K562 (cell line): ENCODE measurements at regions not wholly inside any gene's neighbourhood (a gene's known extent, or its start where the extent isn't known, plus 50 kb on each side); places are given as distances from the start of the nearest gene placed in this dataset.
"Not testable (repeated sequence)": the region's sequence is repeated elsewhere in the genome, so short reads cannot be mapped to it uniquely, and the experiment has no call there.

Source experiments
- ATAC-seq: fragments of 200-7000 bp; cut with Tn5 transposase; 3 replicates; pipeline ENCODE4 v1.9.1; 2020; ENCODE audit warnings: moderate library complexity
- BruUV-seq: library from RNA; stranded (reverse); fragments of 400-500 nt; replicated peaks from 2 replicates; lab custom pipeline; 2021; lab: Mats Ljungman, UMichigan
- CTCF ChIA-PET: fragments of 300-600 bp; formaldehyde crosslinking; extraction: SDS; loops from one replicate; lab custom pipeline; 2021; ENCODE audit warnings: low intra/inter-chr PET ratio; lab: Yijun Ruan, JAX
- POLR2A ChIA-PET: fragments of 300-600, 350-650 bp; sonication (Branson Sonifier 250); formaldehyde crosslinking; extraction: SDS; loops from one replicate; lab custom pipeline; 2021; ENCODE audit warnings: antibody characterized with exemption, inconsistent platforms; lab: Yijun Ruan, JAX
- DNase-seq, 4 experiments: peaks; one replicate each; pipeline versions ENCODE4 v3.0.0 to v3.0.0-alpha.2; 2011 to 2018; ENCODE audit warnings: low spot score in 3 of 4, mixed read lengths in 3 of 4; ENCODE audit errors: extremely low read depth in 1 of 4
- FAIRE-seq: peaks from 2 replicates; lab custom pipeline; 2011; peaks lifted over from hg19 to GRCh38; lab: Jason Lieb, UNC
- H2AFZ ChIP-seq: 2 replicates; pipeline ENCODE4 v1.6.0; 2011; ENCODE audit warnings: low read depth, low read length, control low read depth, inconsistent platforms
- H3K27ac ChIP-seq: fragments of 200-600 bp; 3 replicates; pipeline ENCODE4 v1.8.0; 2011; ENCODE audit warnings: low read depth, mild to moderate bottlenecking, control low read depth, inconsistent platforms, low read length, moderate library complexity, mixed read lengths; ENCODE audit errors: extremely low read depth
- H3K27me3 ChIP-seq, 2 experiments: fragments of 300-600 bp in 1 of 2; 2 replicates in 1 of 2; 3 replicates in 1 of 2; pipeline versions ENCODE4 v1.6.0 to v1.8.0; 2011; ENCODE audit warnings: inconsistent platforms in 2 of 2, low read length in 2 of 2, mild to moderate bottlenecking in 1 of 2, mixed read lengths in 1 of 2, moderate library complexity in 1 of 2; ENCODE audit not compliant: control insufficient read depth in 2 of 2, insufficient read depth in 2 of 2
- H3K36me3 ChIP-seq: fragments of 300-600 bp; 3 replicates; pipeline ENCODE4 v1.8.0; 2011; ENCODE audit warnings: mild to moderate bottlenecking, low read length, inconsistent platforms; ENCODE audit not compliant: control insufficient read depth, insufficient read depth
- H3K4me1 ChIP-seq, 2 experiments: fragments of 200-600 bp in 1 of 2; replicated peaks in 1 of 2; 2 replicates in 1 of 2; 3 replicates in 1 of 2; pipeline versions ENCODE4 v1.5.1 to v1.8.0; 2011; ENCODE audit warnings: inconsistent platforms in 2 of 2, low read length in 2 of 2, mild to moderate bottlenecking in 1 of 2, mixed read lengths in 1 of 2, moderate library complexity in 1 of 2; ENCODE audit not compliant: control insufficient read depth in 2 of 2, insufficient read depth in 2 of 2
- H3K4me2 ChIP-seq: 2 replicates; pipeline ENCODE4 v1.6.1; 2011; ENCODE audit warnings: low read length, control low read depth, inconsistent platforms, mixed read lengths; ENCODE audit not compliant: insufficient read depth
- H3K4me3 ChIP-seq: fragments of 200-600 bp; sonication (generic), shearing (Covaris generic); 2 replicates; pipeline ENCODE4 v1.5.1; 2016; ENCODE audit warnings: control low read depth, inconsistent platforms
- H3K79me2 ChIP-seq: fragments of 200-600 bp; 3 replicates; pipeline ENCODE4 v1.8.0; 2011; ENCODE audit warnings: low read length, inconsistent platforms; ENCODE audit not compliant: control insufficient read depth, insufficient read depth
- H3K9ac ChIP-seq, 2 experiments: 2 replicates each; pipeline versions ENCODE4 v1.6.0 to v1.6.1; 2011; ENCODE audit warnings: low read depth in 2 of 2, low read length in 2 of 2, control low read depth in 1 of 2, inconsistent platforms in 1 of 2, mild to moderate bottlenecking in 1 of 2, mixed read lengths in 1 of 2; ENCODE audit not compliant: insufficient read depth in 1 of 2
- H3K9me1 ChIP-seq: one replicate; pipeline ENCODE4 v1.6.0; 2011; ENCODE audit warnings: inconsistent platforms, mild to moderate bottlenecking, low read length, moderate library complexity; ENCODE audit not compliant: control insufficient read depth, insufficient read depth
- H3K9me3 ChIP-seq: replicated peaks from 2 replicates; pipeline ENCODE4 v1.5.1; 2011; ENCODE audit warnings: low read depth, low read length, inconsistent platforms; ENCODE audit not compliant: control insufficient read depth, insufficient read depth
- H4K20me1 ChIP-seq: replicated peaks from 2 replicates; pipeline ENCODE4 v1.6.1; 2011; ENCODE audit warnings: low read length, inconsistent platforms, mixed read lengths; ENCODE audit not compliant: control insufficient read depth, insufficient read depth
- C11orf30 ChIP-seq: fragments of 450-650 bp; IDR thresholded peaks from 2 replicates; pipeline ENCODE4 v1.6.1; 2016; ENCODE audit warnings: low read depth, mild to moderate bottlenecking
- DIDO1 ChIP-seq: fragments of 450-650 bp; IDR thresholded peaks from 2 replicates; pipeline ENCODE4 v1.6.1; 2016; ENCODE audit warnings: low read depth, missing biosample characterization, missing genetic modification characterization
- HOXB6 ChIP-seq: fragments of 250-450 bp; sonication (Bioruptor Pico); IDR thresholded peaks from 2 replicates; pipeline ENCODE4 v1.5.1; 2022; ENCODE audit warnings: mild to moderate bottlenecking, borderline replicate concordance
- ZNF316 ChIP-seq: fragments of 450-650 bp; IDR thresholded peaks from 2 replicates; pipeline ENCODE4 v1.6.1; 2016
- WGBS: fragments of 100-300 bp; shearing (Covaris generic); methylation state at CpG from one replicate; pipeline ENCODE4 v1.1.6; 2016; ENCODE audit warnings: low coverage, mixed read lengths; ENCODE audit not compliant: insufficient coverage; ENCODE audit errors: missing lambda C conversion rate; 5-methylcytosine and 5-hydroxymethylcytosine counted together
- in situ Hi-C: fragments of 300-500 bp; cut with MboI; formaldehyde crosslinking; loops from 4 replicates; pipeline ENCODE4 v1.15.0; 2018; ENCODE audit warnings: inconsistent platforms, mixed read lengths
- intact Hi-C: fragments of 100-400 bp; cut with micrococcal nuclease; formaldehyde crosslinking; loops from 2 replicates; pipeline ENCODE4 v1.14.2; 2022
- TF ChIP-seq, protein P1 (sequence below): fragments of 450-650 bp; IDR thresholded peaks from 2 replicates; pipeline ENCODE4 v1.6.1; 2016; ENCODE audit warnings: mild to moderate bottlenecking, moderate library complexity
- TF ChIP-seq, protein P2 (sequence below): fragments of 450-650 bp; conservative IDR thresholded peaks from 2 replicates; pipeline ENCODE4 v1.6.1; 2016; ENCODE audit warnings: missing genetic modification characterization, low read depth, mild to moderate bottlenecking, control low read depth, missing compliant biosample characterization
- TF ChIP-seq, protein P3 (sequence below), 3 experiments: fragments of 200-800 bp in 1 of 3; sonication (Bioruptor generic) in 1 of 3; sonication (generic) in 1 of 3; formaldehyde crosslinking in 1 of 3; IDR thresholded peaks; 2 replicates each; pipeline versions ENCODE4 v1.6.1 to v1.8.0; 2016 to 2022; ENCODE audit warnings: mild to moderate bottlenecking in 2 of 3, missing compliant biosample characterization in 2 of 3, missing genetic modification characterization in 2 of 3, missing genetic modification reagents in 1 of 3

DNA sequence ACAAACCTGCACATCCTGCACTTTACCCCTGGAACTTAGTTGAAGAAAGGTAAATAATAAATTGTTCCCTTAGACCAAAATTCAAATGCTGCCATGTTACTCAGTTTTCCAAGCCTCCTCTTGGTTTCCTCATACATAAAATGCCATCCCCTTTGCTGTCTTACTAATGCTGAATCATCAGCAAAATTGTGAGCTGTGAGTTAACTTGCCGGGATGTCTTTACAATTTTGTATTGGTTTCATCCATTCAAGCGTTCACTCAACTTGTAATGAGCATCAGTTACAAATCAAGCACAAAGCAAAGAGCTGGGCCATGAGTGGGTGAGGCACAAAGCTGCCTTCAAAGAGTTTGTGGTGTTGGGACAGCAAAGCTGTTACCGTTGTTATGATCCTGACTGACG, 395.8 kb upstream of the ZMIZ1 start (continued):
- TF ChIP-seq, protein P1, sequence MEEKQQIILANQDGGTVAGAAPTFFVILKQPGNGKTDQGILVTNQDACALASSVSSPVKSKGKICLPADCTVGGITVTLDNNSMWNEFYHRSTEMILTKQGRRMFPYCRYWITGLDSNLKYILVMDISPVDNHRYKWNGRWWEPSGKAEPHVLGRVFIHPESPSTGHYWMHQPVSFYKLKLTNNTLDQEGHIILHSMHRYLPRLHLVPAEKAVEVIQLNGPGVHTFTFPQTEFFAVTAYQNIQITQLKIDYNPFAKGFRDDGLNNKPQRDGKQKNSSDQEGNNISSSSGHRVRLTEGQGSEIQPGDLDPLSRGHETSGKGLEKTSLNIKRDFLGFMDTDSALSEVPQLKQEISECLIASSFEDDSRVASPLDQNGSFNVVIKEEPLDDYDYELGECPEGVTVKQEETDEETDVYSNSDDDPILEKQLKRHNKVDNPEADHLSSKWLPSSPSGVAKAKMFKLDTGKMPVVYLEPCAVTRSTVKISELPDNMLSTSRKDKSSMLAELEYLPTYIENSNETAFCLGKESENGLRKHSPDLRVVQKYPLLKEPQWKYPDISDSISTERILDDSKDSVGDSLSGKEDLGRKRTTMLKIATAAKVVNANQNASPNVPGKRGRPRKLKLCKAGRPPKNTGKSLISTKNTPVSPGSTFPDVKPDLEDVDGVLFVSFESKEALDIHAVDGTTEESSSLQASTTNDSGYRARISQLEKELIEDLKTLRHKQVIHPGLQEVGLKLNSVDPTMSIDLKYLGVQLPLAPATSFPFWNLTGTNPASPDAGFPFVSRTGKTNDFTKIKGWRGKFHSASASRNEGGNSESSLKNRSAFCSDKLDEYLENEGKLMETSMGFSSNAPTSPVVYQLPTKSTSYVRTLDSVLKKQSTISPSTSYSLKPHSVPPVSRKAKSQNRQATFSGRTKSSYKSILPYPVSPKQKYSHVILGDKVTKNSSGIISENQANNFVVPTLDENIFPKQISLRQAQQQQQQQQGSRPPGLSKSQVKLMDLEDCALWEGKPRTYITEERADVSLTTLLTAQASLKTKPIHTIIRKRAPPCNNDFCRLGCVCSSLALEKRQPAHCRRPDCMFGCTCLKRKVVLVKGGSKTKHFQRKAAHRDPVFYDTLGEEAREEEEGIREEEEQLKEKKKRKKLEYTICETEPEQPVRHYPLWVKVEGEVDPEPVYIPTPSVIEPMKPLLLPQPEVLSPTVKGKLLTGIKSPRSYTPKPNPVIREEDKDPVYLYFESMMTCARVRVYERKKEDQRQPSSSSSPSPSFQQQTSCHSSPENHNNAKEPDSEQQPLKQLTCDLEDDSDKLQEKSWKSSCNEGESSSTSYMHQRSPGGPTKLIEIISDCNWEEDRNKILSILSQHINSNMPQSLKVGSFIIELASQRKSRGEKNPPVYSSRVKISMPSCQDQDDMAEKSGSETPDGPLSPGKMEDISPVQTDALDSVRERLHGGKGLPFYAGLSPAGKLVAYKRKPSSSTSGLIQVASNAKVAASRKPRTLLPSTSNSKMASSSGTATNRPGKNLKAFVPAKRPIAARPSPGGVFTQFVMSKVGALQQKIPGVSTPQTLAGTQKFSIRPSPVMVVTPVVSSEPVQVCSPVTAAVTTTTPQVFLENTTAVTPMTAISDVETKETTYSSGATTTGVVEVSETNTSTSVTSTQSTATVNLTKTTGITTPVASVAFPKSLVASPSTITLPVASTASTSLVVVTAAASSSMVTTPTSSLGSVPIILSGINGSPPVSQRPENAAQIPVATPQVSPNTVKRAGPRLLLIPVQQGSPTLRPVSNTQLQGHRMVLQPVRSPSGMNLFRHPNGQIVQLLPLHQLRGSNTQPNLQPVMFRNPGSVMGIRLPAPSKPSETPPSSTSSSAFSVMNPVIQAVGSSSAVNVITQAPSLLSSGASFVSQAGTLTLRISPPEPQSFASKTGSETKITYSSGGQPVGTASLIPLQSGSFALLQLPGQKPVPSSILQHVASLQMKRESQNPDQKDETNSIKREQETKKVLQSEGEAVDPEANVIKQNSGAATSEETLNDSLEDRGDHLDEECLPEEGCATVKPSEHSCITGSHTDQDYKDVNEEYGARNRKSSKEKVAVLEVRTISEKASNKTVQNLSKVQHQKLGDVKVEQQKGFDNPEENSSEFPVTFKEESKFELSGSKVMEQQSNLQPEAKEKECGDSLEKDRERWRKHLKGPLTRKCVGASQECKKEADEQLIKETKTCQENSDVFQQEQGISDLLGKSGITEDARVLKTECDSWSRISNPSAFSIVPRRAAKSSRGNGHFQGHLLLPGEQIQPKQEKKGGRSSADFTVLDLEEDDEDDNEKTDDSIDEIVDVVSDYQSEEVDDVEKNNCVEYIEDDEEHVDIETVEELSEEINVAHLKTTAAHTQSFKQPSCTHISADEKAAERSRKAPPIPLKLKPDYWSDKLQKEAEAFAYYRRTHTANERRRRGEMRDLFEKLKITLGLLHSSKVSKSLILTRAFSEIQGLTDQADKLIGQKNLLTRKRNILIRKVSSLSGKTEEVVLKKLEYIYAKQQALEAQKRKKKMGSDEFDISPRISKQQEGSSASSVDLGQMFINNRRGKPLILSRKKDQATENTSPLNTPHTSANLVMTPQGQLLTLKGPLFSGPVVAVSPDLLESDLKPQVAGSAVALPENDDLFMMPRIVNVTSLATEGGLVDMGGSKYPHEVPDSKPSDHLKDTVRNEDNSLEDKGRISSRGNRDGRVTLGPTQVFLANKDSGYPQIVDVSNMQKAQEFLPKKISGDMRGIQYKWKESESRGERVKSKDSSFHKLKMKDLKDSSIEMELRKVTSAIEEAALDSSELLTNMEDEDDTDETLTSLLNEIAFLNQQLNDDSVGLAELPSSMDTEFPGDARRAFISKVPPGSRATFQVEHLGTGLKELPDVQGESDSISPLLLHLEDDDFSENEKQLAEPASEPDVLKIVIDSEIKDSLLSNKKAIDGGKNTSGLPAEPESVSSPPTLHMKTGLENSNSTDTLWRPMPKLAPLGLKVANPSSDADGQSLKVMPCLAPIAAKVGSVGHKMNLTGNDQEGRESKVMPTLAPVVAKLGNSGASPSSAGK = no peak
- TF ChIP-seq, protein P2, sequence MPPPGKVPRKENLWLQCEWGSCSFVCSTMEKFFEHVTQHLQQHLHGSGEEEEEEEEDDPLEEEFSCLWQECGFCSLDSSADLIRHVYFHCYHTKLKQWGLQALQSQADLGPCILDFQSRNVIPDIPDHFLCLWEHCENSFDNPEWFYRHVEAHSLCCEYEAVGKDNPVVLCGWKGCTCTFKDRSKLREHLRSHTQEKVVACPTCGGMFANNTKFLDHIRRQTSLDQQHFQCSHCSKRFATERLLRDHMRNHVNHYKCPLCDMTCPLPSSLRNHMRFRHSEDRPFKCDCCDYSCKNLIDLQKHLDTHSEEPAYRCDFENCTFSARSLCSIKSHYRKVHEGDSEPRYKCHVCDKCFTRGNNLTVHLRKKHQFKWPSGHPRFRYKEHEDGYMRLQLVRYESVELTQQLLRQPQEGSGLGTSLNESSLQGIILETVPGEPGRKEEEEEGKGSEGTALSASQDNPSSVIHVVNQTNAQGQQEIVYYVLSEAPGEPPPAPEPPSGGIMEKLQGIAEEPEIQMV = no peak
- TF ChIP-seq ZNF316 (peak; percentile 53), C11orf30 (peak; percentile 40; the same call in 1 of the 2 replicates), HOXB6 (no peak), DIDO1 (no peak)
- TF ChIP-seq, protein P3, sequence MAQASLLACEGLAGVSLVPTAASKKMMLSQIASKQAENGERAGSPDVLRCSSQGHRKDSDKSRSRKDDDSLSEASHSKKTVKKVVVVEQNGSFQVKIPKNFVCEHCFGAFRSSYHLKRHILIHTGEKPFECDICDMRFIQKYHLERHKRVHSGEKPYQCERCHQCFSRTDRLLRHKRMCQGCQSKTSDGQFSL (CRISPR knock-in tag; IDR thresholded peaks at IDR 0.05) = no peak
- TF ChIP-seq, protein P3 (tag; IDR thresholded peaks at IDR 0.05) = no peak

DNA sequence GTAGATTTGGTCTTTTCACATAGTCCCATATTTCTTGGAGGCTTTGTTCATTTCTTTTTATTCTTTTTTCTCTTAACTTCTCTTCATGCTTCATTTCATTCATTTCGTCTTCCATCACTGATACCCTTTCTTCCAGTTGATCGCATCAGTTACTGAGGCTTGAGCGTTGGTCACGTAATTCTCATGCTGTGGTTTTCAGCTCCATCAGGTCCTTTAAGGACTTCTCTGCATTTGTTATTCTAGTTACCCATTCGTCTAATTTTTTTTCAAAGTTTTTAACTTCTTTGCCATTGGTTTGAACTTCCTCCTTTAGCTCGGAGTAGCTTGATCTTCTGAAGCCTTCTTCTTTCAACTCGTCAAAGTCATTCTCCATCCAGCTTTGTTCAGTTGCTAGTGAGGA, 387.6 kb upstream of the ZMIZ1 start:
- FAIRE-seq, H3K79me2 ChIP-seq, POLR2A ChIA-PET, H3K9ac ChIP-seq, H3K4me3 ChIP-seq, H3K9me1 ChIP-seq, ATAC-seq, H3K27ac ChIP-seq, H2AFZ ChIP-seq, BruUV-seq, H3K4me2 ChIP-seq, CTCF ChIA-PET, H3K4me1 ChIP-seq, in situ Hi-C loops, DNase-seq, H3K9me3 ChIP-seq, intact Hi-C loops, H4K20me1 ChIP-seq, H3K36me3 ChIP-seq: not testable (repeated sequence)
- 6% methylated on average over 7 of the region's 7 CpGs for WGBS
- H3K27me3 ChIP-seq = peaks cover 0 to 10% of the 10 kb centered on the region in 2 experiments; a peak in 3 of 5 replicates
